Thyroid gland (tissue), 4 donors: ENCODE measurements at regions not wholly inside any gene's neighbourhood (a gene's known extent, or its start where the extent isn't known, plus 50 kb on each side); places are given as distances from the start of the nearest gene placed in this dataset.

ENCODE experiments used
- CTCF ChIP-seq, 6 experiments: fragments of 200-600 bp in 3 of 6; fragments of 450-650 bp in 3 of 6; sonication (generic) in 3 of 6; IDR thresholded peaks; one replicate each; pipeline ENCODE4 v1.5.1; 2016 to 2019; ENCODE audit warnings: antibody characterized with exemption in 6 of 6, mild to moderate bottlenecking in 2 of 6, inconsistent platforms in 1 of 6, moderate library complexity in 1 of 6
- POLR2A ChIP-seq, 2 donors: fragments of 450-650 bp; IDR thresholded peaks; one replicate each; pipeline ENCODE4 v1.6.1; 2017; ENCODE audit warnings: antibody characterized with exemption in 2 of 2, mild to moderate bottlenecking in 2 of 2, moderate library complexity in 1 of 2

GRCh38 chr2:22950431-22950830, 434.5 kb upstream of the KLHL29 start:
- TF ChIP-seq POLR2A (IDR thresholded peaks at IDR 0.05) (no peak), CTCF (IDR thresholded peaks at IDR 0.05) (no peak)
